Stimulated activated CD8-positive, alpha-beta memory T cell treated with anti-CD3 and anti-CD28 coated beads, Interleukin-7, amount 100 ng/mL, for 24 hours (primary cell): ENCODE measurements at regions not wholly inside any gene's neighbourhood (a gene's known extent, or its start where the extent isn't known, plus 50 kb on each side); places are given as distances from the start of the nearest gene placed in this dataset.

Experiments used
- DNase-seq: peaks from one replicate; pipeline ENCODE4 v3.0.0-alpha.2; 2020; ENCODE audit warnings: low read depth

- DNase-seq: no peak
Observed at GRCh38 chr2:143916781-143917180, 603.1 kb downstream of the ZEB2 start.

GRCh38 chr2:143909577-143910353 lies 610.2 kb downstream of the ZEB2 start:
- DNase-seq: no peak

GRCh38 chr2:143908843-143909242 lies 611.1 kb downstream of the ZEB2 start:
- no peak for DNase-seq

- DNase-seq: no peak
Observed at GRCh38 chr2:143907801-143908200, 612.1 kb downstream of the ZEB2 start.

- no peak for DNase-seq
Observed at GRCh38 chr2:143906850-143907249, 613.1 kb downstream of the ZEB2 start.

GRCh38 chr2:143905587-143905986 lies 614.3 kb downstream of the ZEB2 start:
- DNase-seq: no peak

GRCh38 chr2:143903172-143903856 lies 616.6 kb downstream of the ZEB2 start:
- DNase-seq: no peak

- no peak for DNase-seq
Observed at GRCh38 chr2:143901185-143901842, 618.6 kb downstream of the ZEB2 start.

GRCh38 chr2:143899987-143900386 lies 619.9 kb downstream of the ZEB2 start:
- DNase-seq: no peak

- no peak for DNase-seq
Observed at GRCh38 chr2:143893371-143893770, 626.5 kb downstream of the ZEB2 start.

- no peak for DNase-seq
Observed at GRCh38 chr2:143891879-143892308, 628.0 kb downstream of the ZEB2 start.

GRCh38 chr2:143890798-143891197 lies 629.1 kb downstream of the ZEB2 start:
- no peak for DNase-seq

GRCh38 chr2:143889216-143889615 lies 630.7 kb downstream of the ZEB2 start:
- no peak for DNase-seq

- DNase-seq: no peak
Observed at GRCh38 chr2:143885461-143885860, 634.5 kb downstream of the ZEB2 start.

- DNase-seq: no peak
Observed at GRCh38 chr2:143881246-143881645, 638.7 kb downstream of the ZEB2 start.

- DNase-seq: no peak
Observed at GRCh38 chr2:143877876-143878530, 641.9 kb downstream of the ZEB2 start.

- DNase-seq: no peak
Observed at GRCh38 chr2:143877056-143877455, 642.9 kb downstream of the ZEB2 start.

GRCh38 chr2:143875295-143876233 lies 644.4 kb downstream of the ZEB2 start:
- DNase-seq: no peak

GRCh38 chr2:143873886-143874285 lies 646.0 kb downstream of the ZEB2 start:
- DNase-seq: no peak

GRCh38 chr2:143870696-143871095 lies 649.2 kb downstream of the ZEB2 start:
- DNase-seq: no peak

- no peak for DNase-seq
Observed at GRCh38 chr2:143856978-143857377, 662.9 kb downstream of the ZEB2 start.
